H1 (cell line): ENCODE measurements at regions not wholly inside any gene's neighbourhood (a gene's known extent, or its start where the extent isn't known, plus 50 kb on each side); places are given as distances from the start of the nearest gene placed in this dataset.

Experiments
- CTCF ChIA-PET: fragments of 300-600 bp; sonication (Branson Sonifier 250); formaldehyde crosslinking; loops from one replicate; lab custom pipeline; 2021; ENCODE audit not compliant: partially characterized antibody; lab: Charles Lee
- POLR2A ChIA-PET: fragments of 300-600 bp; sonication (Branson Sonifier 250); formaldehyde crosslinking; loops from one replicate; lab custom pipeline; 2021; ENCODE audit warnings: inconsistent platforms; ENCODE audit not compliant: partially characterized antibody; lab: Charles Lee
- DNase-seq, 2 experiments: peaks; one replicate each; pipeline versions ENCODE4 v3.0.0 to v3.0.0-alpha.2; 2010 to 2022; ENCODE audit warnings: low spot score in 2 of 2, low read depth in 1 of 2, mixed read lengths in 1 of 2
- FAIRE-seq: peaks from 2 replicates; lab custom pipeline; 2011; peaks lifted over from hg19 to GRCh38; lab: Jason Lieb, UNC
- H2AFZ ChIP-seq: 2 replicates; pipeline ENCODE4 v1.8.1; 2012; ENCODE audit warnings: low read length, inconsistent platforms
- H2AK5ac ChIP-seq: 2 replicates; pipeline ENCODE4 v1.6.1; 2013; ENCODE audit warnings: low read depth, low read length
- H2BK120ac ChIP-seq: replicated peaks from 2 replicates; pipeline ENCODE3; 2013; ENCODE audit warnings: low read depth, low read length, inconsistent platforms
- H2BK12ac ChIP-seq: 2 replicates; pipeline ENCODE4 v1.6.1; 2013; ENCODE audit warnings: low read depth, low read length
- H2BK15ac ChIP-seq: 2 replicates; pipeline ENCODE4 v1.6.1; 2013; ENCODE audit warnings: low read length
- H2BK20ac ChIP-seq: 2 replicates; pipeline ENCODE4 v1.6.1; 2013; ENCODE audit warnings: low read length
- H2BK5ac ChIP-seq: 2 replicates; pipeline ENCODE4 v1.6.1; 2013; ENCODE audit warnings: low read depth, low read length
- H3K14ac ChIP-seq: 2 replicates; pipeline ENCODE4 v1.6.1; 2013; ENCODE audit warnings: inconsistent platforms; ENCODE audit not compliant: insufficient read length
- H3K18ac ChIP-seq: 2 replicates; pipeline ENCODE4 v1.6.1; 2013; ENCODE audit warnings: low read length; ENCODE audit errors: extremely low read depth
- H3K23ac ChIP-seq: 2 replicates; pipeline ENCODE4 v1.6.1; 2013; ENCODE audit warnings: inconsistent platforms; ENCODE audit not compliant: insufficient read length
- H3K23me2 ChIP-seq: 2 replicates; pipeline ENCODE4 v1.6.1; 2013; ENCODE audit warnings: low read depth, low read length
- H3K27ac ChIP-seq: 2 replicates; pipeline ENCODE4 v1.6.1; 2011; ENCODE audit warnings: low read depth, low read length, inconsistent platforms
- H3K27me3 ChIP-seq, 4 experiments: replicated peaks in 1 of 4; 1 replicate in 1 of 4; 2 replicates in 3 of 4; pipeline versions ENCODE4 v1.6.1 to v1.8.1; 2011 to 2013; ENCODE audit warnings: low read length in 3 of 4, mild to moderate bottlenecking in 3 of 4, inconsistent platforms in 2 of 4, mixed read lengths in 2 of 4, moderate library complexity in 1 of 4; ENCODE audit not compliant: control insufficient read depth in 3 of 4, insufficient read depth in 3 of 4; ENCODE audit errors: extremely low read depth in 1 of 4
- H3K36me3 ChIP-seq, 4 experiments: 2 replicates each; pipeline versions ENCODE4 v1.6.1 to v1.8.1; 2011 to 2013; ENCODE audit warnings: mild to moderate bottlenecking in 4 of 4, low read length in 3 of 4, moderate library complexity in 2 of 4, control low read depth in 1 of 4, inconsistent platforms in 1 of 4; ENCODE audit not compliant: insufficient read depth in 4 of 4, control insufficient read depth in 2 of 4
- H3K4ac ChIP-seq: replicated peaks from 2 replicates; pipeline ENCODE3; 2013; ENCODE audit warnings: low read length, low read depth, mixed read lengths, inconsistent platforms; ENCODE audit not compliant: insufficient read length
- H3K4me1 ChIP-seq, 4 experiments: replicated peaks in 1 of 4; 1 replicate in 1 of 4; 2 replicates in 3 of 4; pipeline versions ENCODE4 v1.6.1 to v1.8.1; 2011 to 2013; ENCODE audit warnings: low read length in 3 of 4, inconsistent platforms in 2 of 4, mixed read lengths in 1 of 4; ENCODE audit not compliant: insufficient read depth in 4 of 4, control insufficient read depth in 3 of 4
- H3K4me2 ChIP-seq, 2 experiments: 2 replicates each; pipeline versions ENCODE4 v1.6.1 to v1.8.1; 2011 to 2013; ENCODE audit warnings: low read depth in 2 of 2, low read length in 2 of 2, control low read depth in 1 of 2, inconsistent platforms in 1 of 2, mild to moderate bottlenecking in 1 of 2; ENCODE audit not compliant: insufficient read depth in 1 of 2
- H3K4me3 ChIP-seq, 4 experiments: fragments of 200-600, 300-600 bp in 1 of 4; sonication (generic), shearing (Covaris generic), sonication (Bioruptor Twin) in 1 of 4; 2 replicates each; pipeline versions ENCODE4 v1.5.1 to v1.8.1; 2011 to 2016; ENCODE audit warnings: low read length in 4 of 4, low read depth in 3 of 4, control low read depth in 2 of 4, inconsistent platforms in 2 of 4, mild to moderate bottlenecking in 2 of 4, mixed read lengths in 1 of 4, moderate library complexity in 1 of 4; ENCODE audit not compliant: insufficient read depth in 2 of 4; ENCODE audit errors: extremely low read depth in 1 of 4
- H3K56ac ChIP-seq: replicated peaks from 2 replicates; pipeline ENCODE3; 2013; ENCODE audit warnings: low read depth, mild to moderate bottlenecking, mixed read lengths, low read length, inconsistent platforms; ENCODE audit not compliant: insufficient read length
- H3K79me1 ChIP-seq: 2 replicates; pipeline ENCODE4 v1.6.1; 2013; ENCODE audit warnings: low read depth, low read length, control low read depth
- H3K79me2 ChIP-seq, 2 experiments: 2 replicates each; pipeline versions ENCODE4 v1.6.1 to v1.8.1; 2012 to 2013; ENCODE audit warnings: low read length in 2 of 2, mild to moderate bottlenecking in 2 of 2, inconsistent platforms in 1 of 2; ENCODE audit not compliant: insufficient read depth in 2 of 2, control insufficient read depth in 1 of 2
- H3K9ac ChIP-seq, 4 experiments: replicated peaks in 1 of 4; 1 replicate in 1 of 4; 2 replicates in 3 of 4; pipeline versions ENCODE4 v1.6.1 to v1.8.1; 2011 to 2013; ENCODE audit warnings: low read depth in 3 of 4, low read length in 3 of 4, control low read depth in 2 of 4, mild to moderate bottlenecking in 2 of 4, moderate library complexity in 2 of 4, inconsistent platforms in 1 of 4; ENCODE audit errors: extremely low read depth in 1 of 4
- H3K9me3 ChIP-seq, 2 experiments: 2 replicates each; pipeline versions ENCODE4 v1.6.1 to v1.8.1; 2012 to 2013; ENCODE audit warnings: mild to moderate bottlenecking in 2 of 2, moderate library complexity in 2 of 2, control low read depth in 1 of 2, inconsistent platforms in 1 of 2, low read depth in 1 of 2, low read length in 1 of 2, mixed read lengths in 1 of 2; ENCODE audit not compliant: insufficient read depth in 2 of 2
- H4K20me1 ChIP-seq, 2 experiments: replicated peaks in 1 of 2; 2 replicates each; pipeline versions ENCODE3 to v1.8.1; 2011 to 2013; ENCODE audit warnings: inconsistent platforms in 2 of 2, low read length in 2 of 2, mild to moderate bottlenecking in 1 of 2; ENCODE audit not compliant: insufficient read depth in 2 of 2, control insufficient read depth in 1 of 2
- H4K5ac ChIP-seq: 2 replicates; pipeline ENCODE4 v1.6.1; 2013; ENCODE audit warnings: low read length, low read depth, mixed read lengths, inconsistent platforms; ENCODE audit not compliant: insufficient read length
- H4K8ac ChIP-seq: 2 replicates; pipeline ENCODE4 v1.8.0; 2013; ENCODE audit warnings: mild to moderate bottlenecking, moderate library complexity, low read length, inconsistent platforms; ENCODE audit not compliant: insufficient read depth; ENCODE audit errors: extremely low read depth
- H4K91ac ChIP-seq: replicated peaks from 2 replicates; pipeline ENCODE3; 2013; ENCODE audit warnings: low read length, mixed read lengths, inconsistent platforms; ENCODE audit not compliant: insufficient read length
- CBX5 ChIP-seq: fragments of 300-800, 300-1000 bp; sonication (generic); IDR thresholded peaks from 2 replicates; pipeline ENCODE4 v1.7.1; 2016; ENCODE audit warnings: antibody characterized with exemption, low read length, low read depth
- CEBPB ChIP-seq: IDR thresholded peaks from 2 replicates; pipeline ENCODE4 v1.6.1; 2012; ENCODE audit warnings: low read depth, low read length
- CHD2 ChIP-seq: IDR thresholded peaks from 2 replicates; pipeline ENCODE4 v1.6.1; 2012; ENCODE audit warnings: low read length, improper control_type of control experiment
- E2F6 ChIP-seq: IDR thresholded peaks from 2 replicates; pipeline ENCODE4 v1.6.1; 2012; ENCODE audit warnings: inconsistent platforms
- EGR1 ChIP-seq: IDR thresholded peaks from 2 replicates; pipeline ENCODE4 v1.6.1; 2011; ENCODE audit warnings: low read depth, low read length, borderline replicate concordance
- FOSL1 ChIP-seq: IDR thresholded peaks from 2 replicates; pipeline ENCODE4 v1.6.1; 2011; ENCODE audit warnings: mild to moderate bottlenecking, low read depth, low read length, moderate library complexity; ENCODE audit not compliant: insufficient read depth
- PHF8 ChIP-seq: fragments of 200-600 bp; sonication (generic); conservative IDR thresholded peaks from 2 replicates; pipeline ENCODE4 v1.7.1; 2012; ENCODE audit warnings: low read depth, mild to moderate bottlenecking, inconsistent platforms, low read length, moderate library complexity
- RBBP5 ChIP-seq: IDR thresholded peaks from 2 replicates; pipeline ENCODE4 v1.7.1; 2012; ENCODE audit warnings: low read depth, mild to moderate bottlenecking, inconsistent platforms, low read length, moderate library complexity, borderline replicate concordance
- RFX5 ChIP-seq: IDR thresholded peaks from 2 replicates; pipeline ENCODE4 v1.6.1; 2011; ENCODE audit warnings: low read depth, low read length, improper control_type of control experiment, borderline replicate concordance
- RNF2 ChIP-seq: fragments of 200-900, 300-1000 bp; sonication (generic); IDR thresholded peaks from 2 replicates; pipeline ENCODE4 v1.7.1; 2016; ENCODE audit warnings: borderline replicate concordance, low read depth, mild to moderate bottlenecking, antibody characterized with exemption, low read length; ENCODE audit not compliant: poor library complexity, severe bottlenecking; ENCODE audit errors: missing control alignments
- SP2 ChIP-seq: IDR thresholded peaks from 2 replicates; pipeline ENCODE4 v1.6.1; 2012; ENCODE audit warnings: mild to moderate bottlenecking, low read length, inconsistent platforms
- SRF ChIP-seq: IDR thresholded peaks from 2 replicates; pipeline ENCODE4 v1.6.1; 2011; ENCODE audit warnings: mild to moderate bottlenecking, low read depth, low read length, moderate library complexity
- WGBS, 2 experiments: shearing (Covaris generic) in 1 of 2; methylation state at CpG; one replicate each; pipeline versions ENCODE4 v1.1.6 to v1.1.7; 2013 to 2015; ENCODE audit warnings: low lambda C conversion rate in 2 of 2, mixed read lengths in 2 of 2, inconsistent platforms in 1 of 2, low coverage in 1 of 2, missing lambda C conversion rate in 1 of 2; ENCODE audit not compliant: insufficient replicate concordance in 2 of 2, insufficient coverage in 1 of 2, insufficient read length in 1 of 2; ENCODE audit errors: extremely low coverage in 1 of 2, missing lambda C conversion rate in 1 of 2; 5-methylcytosine and 5-hydroxymethylcytosine counted together

- Histone ChIP-seq H3K23me2 (no peaks in the 10 kb centered on the region), H4K20me1 (no peaks in the 10 kb centered on the region), H2BK12ac (no peak overlapping the region), H2BK5ac (no peak overlapping the region), H2AFZ (no peak overlapping the region), H3K27me3 (no peaks in the 10 kb centered on the region), H4K91ac (no peak overlapping the region), H3K9ac (no peak overlapping the region), H3K4ac (no peak overlapping the region), H3K18ac (no peak overlapping the region), H3K4me1 (no peaks in the 10 kb centered on the region), H3K9me3 (no peaks in the 10 kb centered on the region), H3K36me3 (no peaks in the 10 kb centered on the region), H3K4me3 (no peak overlapping the region), H3K4me2 (no peak overlapping the region), H3K56ac (no peak overlapping the region), H3K14ac (no peak overlapping the region), H2AK5ac (no peak overlapping the region), H3K27ac (no peak overlapping the region), H2BK20ac (no peak overlapping the region), H4K8ac (no peak overlapping the region), H3K23ac (no peak overlapping the region), H4K5ac (no peak overlapping the region), H3K79me2 (no peaks in the 10 kb centered on the region), H2BK15ac (no peak overlapping the region), H2BK120ac (no peak overlapping the region), H3K79me1 (no peaks in the 10 kb centered on the region)
- DNase-seq: no peak
- WGBS, 2 experiments: 79% methylated on average over 7 of the region's 7 CpGs; no CpG with 5 or more reads in 1 of the 2 experiments
- ChIA-PET POLR2A (no interaction called here), CTCF (interaction anchor here (0.9 to 1.6 kb wide), 2 partner anchors 32 to 545 kb away, joined by 3 read pairs; no protein-coding TSS in a partner anchor)
- FAIRE-seq: no peak
- TF ChIP-seq CBX5: no peak
- TF ChIP-seq FOSL1: no peak
- no peak for TF ChIP-seq CHD2
- TF ChIP-seq E2F6: no peak
- TF ChIP-seq RNF2: no peak
- no peak for TF ChIP-seq RFX5
- TF ChIP-seq PHF8: no peak
- no peak for TF ChIP-seq EGR1
- TF ChIP-seq SRF: no peak
- TF ChIP-seq RBBP5: no peak
- TF ChIP-seq SP2: no peak
- no peak for TF ChIP-seq CEBPB
Measured at GRCh38 chr12:47577206-47577989, 128.4 kb downstream of the RPAP3 start.
